ENCODE measurements at regions not wholly inside any gene's neighbourhood (a gene's known extent, or its start where the extent isn't known, plus 50 kb on each side); places are given as distances from the start of the nearest gene placed in this dataset.

DNA sequence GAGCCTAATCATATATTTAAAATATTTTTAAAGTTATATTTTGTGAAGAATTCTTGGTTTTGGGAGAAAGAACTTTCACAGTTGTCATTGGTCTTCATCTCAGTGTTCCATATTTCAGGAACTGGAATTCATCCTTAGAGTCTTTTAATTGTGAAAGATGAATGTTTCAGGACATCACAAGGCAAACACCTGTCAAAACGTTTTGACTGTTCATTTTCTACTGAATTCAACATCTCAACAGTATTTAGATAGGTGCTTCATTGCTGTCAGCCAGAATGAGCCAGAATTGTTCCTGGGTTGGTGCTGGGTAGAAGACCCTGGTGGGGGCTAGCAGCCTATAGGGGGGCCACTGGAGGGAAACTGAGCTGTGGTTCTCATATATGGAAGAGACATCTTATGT is 255.1 kb upstream of the CXCR4 start:
- no peak overlapping the region for H3K9ac ChIP-seq (ENCODE audit: low read length)
- no peaks in the 10 kb centered on the region for H3K36me3 ChIP-seq (ENCODE audit: insufficient read depth, low read length)
- H3K27ac ChIP-seq (ENCODE audit: low read length): no peak overlapping the region
- H3K9me3 ChIP-seq (ENCODE audit: low read length): no peaks in the 10 kb centered on the region
- no peak overlapping the region for H3K4me2 ChIP-seq (ENCODE audit: low read length)
- no peaks in the 10 kb centered on the region for H4K20me1 ChIP-seq (ENCODE audit: insufficient read depth)
- H3K9me2 ChIP-seq (ENCODE audit: insufficient read depth, low read length): no peaks in the 10 kb centered on the region
- H3K27me3 ChIP-seq (ENCODE audit: insufficient read depth, low read depth, low read length): no peaks in the 10 kb centered on the region
- H3K4me3 ChIP-seq (ENCODE audit: low read length): no peak overlapping the region
- no peaks in the 10 kb centered on the region for H3K79me2 ChIP-seq (replicated peaks; ENCODE audit: insufficient read depth, low read length)
- no peak overlapping the region for H2AFZ ChIP-seq (ENCODE audit: low read depth, low read length)
- no peaks in the 10 kb centered on the region for H3F3A ChIP-seq (ENCODE audit: insufficient read depth, low read length, poor library complexity, severe bottlenecking)
- TF ChIP-seq EP300 (conservative IDR thresholded peaks at IDR 0.05; ENCODE audit: poor library complexity, severe bottlenecking): peak; percentile 87
- peak; percentile 87 for TF ChIP-seq POLR2AphosphoS5 (IDR thresholded peaks at IDR 0.05)
- TF ChIP-seq RAD21 (conservative IDR thresholded peaks at IDR 0.05): no peak
- TF ChIP-seq, protein P1, sequence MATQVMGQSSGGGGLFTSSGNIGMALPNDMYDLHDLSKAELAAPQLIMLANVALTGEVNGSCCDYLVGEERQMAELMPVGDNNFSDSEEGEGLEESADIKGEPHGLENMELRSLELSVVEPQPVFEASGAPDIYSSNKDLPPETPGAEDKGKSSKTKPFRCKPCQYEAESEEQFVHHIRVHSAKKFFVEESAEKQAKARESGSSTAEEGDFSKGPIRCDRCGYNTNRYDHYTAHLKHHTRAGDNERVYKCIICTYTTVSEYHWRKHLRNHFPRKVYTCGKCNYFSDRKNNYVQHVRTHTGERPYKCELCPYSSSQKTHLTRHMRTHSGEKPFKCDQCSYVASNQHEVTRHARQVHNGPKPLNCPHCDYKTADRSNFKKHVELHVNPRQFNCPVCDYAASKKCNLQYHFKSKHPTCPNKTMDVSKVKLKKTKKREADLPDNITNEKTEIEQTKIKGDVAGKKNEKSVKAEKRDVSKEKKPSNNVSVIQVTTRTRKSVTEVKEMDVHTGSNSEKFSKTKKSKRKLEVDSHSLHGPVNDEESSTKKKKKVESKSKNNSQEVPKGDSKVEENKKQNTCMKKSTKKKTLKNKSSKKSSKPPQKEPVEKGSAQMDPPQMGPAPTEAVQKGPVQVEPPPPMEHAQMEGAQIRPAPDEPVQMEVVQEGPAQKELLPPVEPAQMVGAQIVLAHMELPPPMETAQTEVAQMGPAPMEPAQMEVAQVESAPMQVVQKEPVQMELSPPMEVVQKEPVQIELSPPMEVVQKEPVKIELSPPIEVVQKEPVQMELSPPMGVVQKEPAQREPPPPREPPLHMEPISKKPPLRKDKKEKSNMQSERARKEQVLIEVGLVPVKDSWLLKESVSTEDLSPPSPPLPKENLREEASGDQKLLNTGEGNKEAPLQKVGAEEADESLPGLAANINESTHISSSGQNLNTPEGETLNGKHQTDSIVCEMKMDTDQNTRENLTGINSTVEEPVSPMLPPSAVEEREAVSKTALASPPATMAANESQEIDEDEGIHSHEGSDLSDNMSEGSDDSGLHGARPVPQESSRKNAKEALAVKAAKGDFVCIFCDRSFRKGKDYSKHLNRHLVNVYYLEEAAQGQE (IDR thresholded peaks at IDR 0.05; ENCODE audit: borderline replicate concordance): peak; percentile 13
- TF ChIP-seq, protein P2, sequence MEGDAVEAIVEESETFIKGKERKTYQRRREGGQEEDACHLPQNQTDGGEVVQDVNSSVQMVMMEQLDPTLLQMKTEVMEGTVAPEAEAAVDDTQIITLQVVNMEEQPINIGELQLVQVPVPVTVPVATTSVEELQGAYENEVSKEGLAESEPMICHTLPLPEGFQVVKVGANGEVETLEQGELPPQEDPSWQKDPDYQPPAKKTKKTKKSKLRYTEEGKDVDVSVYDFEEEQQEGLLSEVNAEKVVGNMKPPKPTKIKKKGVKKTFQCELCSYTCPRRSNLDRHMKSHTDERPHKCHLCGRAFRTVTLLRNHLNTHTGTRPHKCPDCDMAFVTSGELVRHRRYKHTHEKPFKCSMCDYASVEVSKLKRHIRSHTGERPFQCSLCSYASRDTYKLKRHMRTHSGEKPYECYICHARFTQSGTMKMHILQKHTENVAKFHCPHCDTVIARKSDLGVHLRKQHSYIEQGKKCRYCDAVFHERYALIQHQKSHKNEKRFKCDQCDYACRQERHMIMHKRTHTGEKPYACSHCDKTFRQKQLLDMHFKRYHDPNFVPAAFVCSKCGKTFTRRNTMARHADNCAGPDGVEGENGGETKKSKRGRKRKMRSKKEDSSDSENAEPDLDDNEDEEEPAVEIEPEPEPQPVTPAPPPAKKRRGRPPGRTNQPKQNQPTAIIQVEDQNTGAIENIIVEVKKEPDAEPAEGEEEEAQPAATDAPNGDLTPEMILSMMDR (IDR thresholded peaks at IDR 0.05; ENCODE audit: poor library complexity, severe bottlenecking): no peak

- Histone ChIP-seq H3F3A (ENCODE audit: insufficient read depth, low read length, poor library complexity, severe bottlenecking) (no peaks in the 10 kb centered on the region), H3K9me3 (ENCODE audit: low read length) (no peaks in the 10 kb centered on the region), H3K36me3 (ENCODE audit: insufficient read depth, low read length) (no peaks in the 10 kb centered on the region), H3K9me2 (ENCODE audit: insufficient read depth, low read length) (no peaks in the 10 kb centered on the region), H2AFZ (ENCODE audit: low read depth, low read length) (no peak overlapping the region), H3K27ac (ENCODE audit: low read length) (no peak overlapping the region), H3K4me3 (ENCODE audit: low read length) (no peak overlapping the region), H3K4me2 (ENCODE audit: low read length) (no peak overlapping the region), H3K79me2 (replicated peaks; ENCODE audit: insufficient read depth, low read length) (no peaks in the 10 kb centered on the region), H3K9ac (ENCODE audit: low read length) (no peak overlapping the region), H4K20me1 (ENCODE audit: insufficient read depth) (no peaks in the 10 kb centered on the region), H3K27me3 (ENCODE audit: insufficient read depth, low read depth, low read length) (no peaks in the 10 kb centered on the region)
- TF ChIP-seq, protein P2 (IDR thresholded peaks at IDR 0.05; ENCODE audit: poor library complexity, severe bottlenecking): no peak
- TF ChIP-seq EP300 (conservative IDR thresholded peaks at IDR 0.05; ENCODE audit: poor library complexity, severe bottlenecking) (no peak), RAD21 (conservative IDR thresholded peaks at IDR 0.05) (no peak), MXI1 (conservative IDR thresholded peaks at IDR 0.05; ENCODE audit: poor library complexity, severe bottlenecking) (no peak), POLR2AphosphoS5 (IDR thresholded peaks at IDR 0.05) (no peak), EZH2 (IDR thresholded peaks at IDR 0.05; ENCODE audit: borderline replicate concordance, insufficient read depth, low read length, poor library complexity, severe bottlenecking) (no peak), TAF1 (IDR thresholded peaks at IDR 0.05; ENCODE audit: low read depth) (no peak), SMC3 (conservative IDR thresholded peaks at IDR 0.05; ENCODE audit: poor library complexity) (no peak)
- TF ChIP-seq, protein P1 (IDR thresholded peaks at IDR 0.05; ENCODE audit: borderline replicate concordance): no peak
Observed at GRCh38 chr2:136363900-136364299, 246.0 kb upstream of the CXCR4 start.

All from neural cell (in vitro differentiated cells).